ENCODE measurements at regions not wholly inside any gene's neighbourhood (a gene's known extent, or its start where the extent isn't known, plus 50 kb on each side); places are given as distances from the start of the nearest gene placed in this dataset.
"Not testable (repeated sequence)": the region's sequence is repeated elsewhere in the genome, so short reads cannot be mapped to it uniquely, and the experiment has no call there.

DNA sequence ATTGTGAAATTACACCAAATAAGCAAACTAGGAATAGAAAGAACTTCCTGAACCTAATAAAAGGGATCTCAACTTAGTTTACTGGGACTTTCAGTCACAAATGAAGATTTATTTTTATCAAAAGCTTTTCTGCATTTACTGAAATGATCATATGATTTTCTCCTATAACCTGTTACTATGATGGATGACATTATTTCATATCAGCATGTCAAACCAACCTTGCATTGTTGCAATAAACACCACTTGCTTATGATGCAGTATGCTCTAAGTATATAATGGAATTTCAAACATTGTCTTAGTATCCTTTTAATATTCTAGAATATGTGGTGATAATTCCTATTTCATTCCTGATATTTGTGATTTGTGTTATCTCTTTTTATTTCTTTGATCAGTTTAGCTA is 303.0 kb downstream of the CGGBP1 start:
- Histone ChIP-seq H4K20me1 (ENCODE audit: control insufficient read depth, extremely low read depth, insufficient read depth, low read length) (no peaks in the 10 kb centered on the region), H3K9ac (ENCODE audit: insufficient read depth, low read length) (no peak overlapping the region), H3K79me2 (ENCODE audit: control insufficient read depth, insufficient read depth, low read length) (no peaks in the 10 kb centered on the region), H3K4me1 (ENCODE audit: control insufficient read depth, extremely low read depth, insufficient read depth, low read length) (no peaks in the 10 kb centered on the region), H3K4me2 (ENCODE audit: extremely low read depth, insufficient read depth, low read length) (no peak overlapping the region), H3K36me3 (ENCODE audit: control insufficient read depth, insufficient read depth, low read length) (no peaks in the 10 kb centered on the region), H3K4me3 (replicated peaks in 1 of 4; ENCODE audit: control extremely low read depth in 1 of 4, insufficient read depth in 1 of 4, low read depth in 3 of 4, low read length in 4 of 4) (no peak overlapping the region), H2AFZ (ENCODE audit: low read length) (no peak overlapping the region), H3K27ac (ENCODE audit: insufficient read depth, low read length) (no peak overlapping the region), H3K9me3 (ENCODE audit: control insufficient read depth, insufficient read depth, low read depth, low read length) (no peaks in the 10 kb centered on the region), H3K27me3 (ENCODE audit: control insufficient read depth, insufficient read depth, low read length) (no peaks in the 10 kb centered on the region)
- DNase-seq (ENCODE audit: low read depth in 2 of 2): no peak
- TF ChIP-seq, protein P1, sequence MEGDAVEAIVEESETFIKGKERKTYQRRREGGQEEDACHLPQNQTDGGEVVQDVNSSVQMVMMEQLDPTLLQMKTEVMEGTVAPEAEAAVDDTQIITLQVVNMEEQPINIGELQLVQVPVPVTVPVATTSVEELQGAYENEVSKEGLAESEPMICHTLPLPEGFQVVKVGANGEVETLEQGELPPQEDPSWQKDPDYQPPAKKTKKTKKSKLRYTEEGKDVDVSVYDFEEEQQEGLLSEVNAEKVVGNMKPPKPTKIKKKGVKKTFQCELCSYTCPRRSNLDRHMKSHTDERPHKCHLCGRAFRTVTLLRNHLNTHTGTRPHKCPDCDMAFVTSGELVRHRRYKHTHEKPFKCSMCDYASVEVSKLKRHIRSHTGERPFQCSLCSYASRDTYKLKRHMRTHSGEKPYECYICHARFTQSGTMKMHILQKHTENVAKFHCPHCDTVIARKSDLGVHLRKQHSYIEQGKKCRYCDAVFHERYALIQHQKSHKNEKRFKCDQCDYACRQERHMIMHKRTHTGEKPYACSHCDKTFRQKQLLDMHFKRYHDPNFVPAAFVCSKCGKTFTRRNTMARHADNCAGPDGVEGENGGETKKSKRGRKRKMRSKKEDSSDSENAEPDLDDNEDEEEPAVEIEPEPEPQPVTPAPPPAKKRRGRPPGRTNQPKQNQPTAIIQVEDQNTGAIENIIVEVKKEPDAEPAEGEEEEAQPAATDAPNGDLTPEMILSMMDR (conservative IDR thresholded peaks at IDR 0.05 in 1 of 2, IDR thresholded peaks at IDR 0.05 in 1 of 2; ENCODE audit: low read depth in 1 of 2, low read length in 2 of 2): no peak
- no peak for TF ChIP-seq EZH2 (IDR thresholded peaks at IDR 0.05; ENCODE audit: low read length, missing control alignments)

DNA sequence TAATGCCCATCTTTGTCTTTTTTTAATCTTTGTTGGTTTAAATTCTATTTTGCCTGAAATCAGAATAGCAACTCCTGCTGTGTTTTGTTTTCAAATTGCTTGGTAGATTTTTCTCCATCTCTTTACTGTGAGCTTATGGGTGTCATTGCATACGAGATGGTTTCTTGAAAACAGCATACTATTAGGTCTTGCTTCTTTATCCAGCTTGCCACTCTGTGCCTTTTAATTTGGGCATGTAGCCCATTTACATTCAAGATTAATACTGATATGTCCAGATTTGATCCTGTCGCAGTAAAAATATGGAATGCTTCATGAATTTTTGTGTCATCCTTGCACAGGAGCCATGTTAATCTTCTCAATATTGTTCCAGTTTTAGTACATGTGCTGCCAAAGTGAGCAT is 316.6 kb downstream of the CGGBP1 start:
- H3K4me2 ChIP-seq (ENCODE audit: extremely low read depth, insufficient read depth, low read length): no peak overlapping the region
- H4K20me1 ChIP-seq (ENCODE audit: control insufficient read depth, extremely low read depth, insufficient read depth, low read length): no peaks in the 10 kb centered on the region
- no peak overlapping the region for H3K9ac ChIP-seq (ENCODE audit: insufficient read depth, low read length)
- H3K27me3 ChIP-seq (ENCODE audit: control insufficient read depth, insufficient read depth, low read length): no peaks in the 10 kb centered on the region
- H3K27ac ChIP-seq (ENCODE audit: insufficient read depth, low read length): no peak overlapping the region
- H2AFZ ChIP-seq (ENCODE audit: low read length): no peak overlapping the region
- TF ChIP-seq EZH2 (IDR thresholded peaks at IDR 0.05; ENCODE audit: low read length, missing control alignments): no peak
- TF ChIP-seq, protein P1 (conservative IDR thresholded peaks at IDR 0.05 in 1 of 2, IDR thresholded peaks at IDR 0.05 in 1 of 2; ENCODE audit: low read depth in 1 of 2, low read length in 2 of 2): no peak
- H3K79me2 ChIP-seq (ENCODE audit: control insufficient read depth, insufficient read depth, low read length): no peaks in the 10 kb centered on the region
- no peaks in the 10 kb centered on the region for H3K9me3 ChIP-seq (ENCODE audit: control insufficient read depth, insufficient read depth, low read depth, low read length)
- H3K4me1 ChIP-seq (ENCODE audit: control insufficient read depth, extremely low read depth, insufficient read depth, low read length): no peaks in the 10 kb centered on the region
- H3K4me3 ChIP-seq (replicated peaks in 1 of 4; ENCODE audit: control extremely low read depth in 1 of 4, insufficient read depth in 1 of 4, low read depth in 3 of 4, low read length in 4 of 4): no peak overlapping the region
- DNase-seq (ENCODE audit: low read depth in 2 of 2): no peak
- H3K36me3 ChIP-seq (ENCODE audit: control insufficient read depth, insufficient read depth, low read length): no peaks in the 10 kb centered on the region

DNA sequence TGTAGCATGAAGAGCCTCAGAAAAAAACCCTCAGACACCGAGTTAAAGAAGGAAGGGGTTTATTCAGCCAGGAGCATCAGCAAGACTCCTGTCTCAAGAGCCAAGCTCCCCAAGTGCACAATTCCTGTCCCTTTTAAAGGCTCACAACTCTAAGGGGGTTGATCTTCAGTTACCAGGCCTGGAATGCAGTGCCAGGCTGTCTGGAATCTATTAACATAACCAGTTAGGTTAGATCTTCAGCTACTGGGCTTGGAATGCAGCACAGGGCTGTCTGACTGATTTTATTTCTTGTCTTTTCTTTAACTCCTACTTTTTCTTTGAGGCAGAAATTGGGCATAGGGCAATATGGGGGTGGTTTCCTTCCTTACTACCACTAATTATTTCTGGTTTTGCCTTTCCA is 317.9 kb downstream of the CGGBP1 start:
- DNase-seq (ENCODE audit: low read depth in 2 of 2); H3K4me1 ChIP-seq (ENCODE audit: control insufficient read depth, extremely low read depth, insufficient read depth, low read length); H3K4me2 ChIP-seq (ENCODE audit: extremely low read depth, insufficient read depth, low read length); H4K20me1 ChIP-seq (ENCODE audit: control insufficient read depth, extremely low read depth, insufficient read depth, low read length); H3K9ac ChIP-seq (ENCODE audit: insufficient read depth, low read length); H3K79me2 ChIP-seq (ENCODE audit: control insufficient read depth, insufficient read depth, low read length); H3K9me3 ChIP-seq (ENCODE audit: control insufficient read depth, insufficient read depth, low read depth, low read length); H2AFZ ChIP-seq (ENCODE audit: low read length); H3K27ac ChIP-seq (ENCODE audit: insufficient read depth, low read length); H3K36me3 ChIP-seq (ENCODE audit: control insufficient read depth, insufficient read depth, low read length); H3K27me3 ChIP-seq (ENCODE audit: control insufficient read depth, insufficient read depth, low read length); H3K4me3 ChIP-seq (replicated peaks in 1 of 4; ENCODE audit: control extremely low read depth in 1 of 4, insufficient read depth in 1 of 4, low read depth in 3 of 4, low read length in 4 of 4): not testable (repeated sequence)

DNA sequence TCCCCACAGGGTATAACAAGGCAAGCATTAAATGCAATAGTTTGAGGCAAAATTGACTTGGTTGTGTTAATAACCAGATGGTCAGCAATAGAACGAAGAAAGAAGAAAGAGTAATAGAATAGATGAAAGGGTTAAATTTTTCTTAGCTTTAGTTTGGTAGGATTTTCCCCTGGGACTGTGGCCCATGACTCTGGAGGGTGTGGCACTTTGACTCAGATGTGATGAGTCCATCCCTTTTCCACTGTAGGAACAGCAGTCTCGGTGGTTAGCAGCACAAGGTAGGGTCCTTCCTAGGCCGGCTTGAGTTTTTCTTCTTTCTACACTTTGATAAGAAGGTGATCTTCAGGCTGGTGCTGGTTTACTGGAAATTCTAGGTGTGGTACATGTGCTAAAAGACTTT is 321.0 kb downstream of the CGGBP1 start:
- not testable (repeated sequence) for H3K9ac ChIP-seq (ENCODE audit: insufficient read depth, low read length); H3K4me1 ChIP-seq (ENCODE audit: control insufficient read depth, extremely low read depth, insufficient read depth, low read length); H3K4me2 ChIP-seq (ENCODE audit: extremely low read depth, insufficient read depth, low read length); H3K36me3 ChIP-seq (ENCODE audit: control insufficient read depth, insufficient read depth, low read length); H3K79me2 ChIP-seq (ENCODE audit: control insufficient read depth, insufficient read depth, low read length); DNase-seq (ENCODE audit: low read depth in 2 of 2); H4K20me1 ChIP-seq (ENCODE audit: control insufficient read depth, extremely low read depth, insufficient read depth, low read length); H3K27ac ChIP-seq (ENCODE audit: insufficient read depth, low read length); H3K9me3 ChIP-seq (ENCODE audit: control insufficient read depth, insufficient read depth, low read depth, low read length); H2AFZ ChIP-seq (ENCODE audit: low read length); H3K27me3 ChIP-seq (ENCODE audit: control insufficient read depth, insufficient read depth, low read length); H3K4me3 ChIP-seq (replicated peaks in 1 of 4; ENCODE audit: control extremely low read depth in 1 of 4, insufficient read depth in 1 of 4, low read depth in 3 of 4, low read length in 4 of 4)

Measured in fibroblast of lung (primary cell).